GM20000 (cell line): ENCODE measurements at regions not wholly inside any gene's neighbourhood (a gene's known extent, or its start where the extent isn't known, plus 50 kb on each side); places are given as distances from the start of the nearest gene placed in this dataset.

ENCODE experiments used
- DNase-seq: peaks from one replicate; pipeline ENCODE4 v3.0.0; 2012; ENCODE audit warnings: low spot score
- TF ChIP-seq, protein P1 (sequence below): IDR thresholded peaks from 2 replicates; pipeline ENCODE4 v1.5.1; 2012; ENCODE audit warnings: mild to moderate bottlenecking, control low read depth; ENCODE audit errors: extremely low read depth, missing control alignments

DNA sequence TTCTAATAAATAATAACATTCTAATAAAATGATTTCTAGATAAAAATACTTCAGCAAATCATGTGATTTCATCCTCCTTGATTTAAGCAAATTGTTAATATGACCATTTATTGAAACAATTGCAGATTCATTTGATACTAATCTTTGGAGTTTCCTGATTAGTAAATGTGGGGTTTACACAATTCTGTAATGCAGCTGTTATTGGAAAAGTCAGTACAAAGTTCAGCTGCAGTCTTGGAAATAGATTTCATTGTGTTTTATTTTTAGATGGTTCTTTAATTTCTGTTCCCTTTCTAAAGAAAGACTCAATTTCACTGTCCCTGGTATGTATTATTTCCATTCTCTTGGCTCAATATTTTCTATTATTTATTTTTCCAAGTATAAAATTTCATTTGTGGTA lies 342.0 kb downstream of the TBC1D32 start:
- TF ChIP-seq, protein P1, sequence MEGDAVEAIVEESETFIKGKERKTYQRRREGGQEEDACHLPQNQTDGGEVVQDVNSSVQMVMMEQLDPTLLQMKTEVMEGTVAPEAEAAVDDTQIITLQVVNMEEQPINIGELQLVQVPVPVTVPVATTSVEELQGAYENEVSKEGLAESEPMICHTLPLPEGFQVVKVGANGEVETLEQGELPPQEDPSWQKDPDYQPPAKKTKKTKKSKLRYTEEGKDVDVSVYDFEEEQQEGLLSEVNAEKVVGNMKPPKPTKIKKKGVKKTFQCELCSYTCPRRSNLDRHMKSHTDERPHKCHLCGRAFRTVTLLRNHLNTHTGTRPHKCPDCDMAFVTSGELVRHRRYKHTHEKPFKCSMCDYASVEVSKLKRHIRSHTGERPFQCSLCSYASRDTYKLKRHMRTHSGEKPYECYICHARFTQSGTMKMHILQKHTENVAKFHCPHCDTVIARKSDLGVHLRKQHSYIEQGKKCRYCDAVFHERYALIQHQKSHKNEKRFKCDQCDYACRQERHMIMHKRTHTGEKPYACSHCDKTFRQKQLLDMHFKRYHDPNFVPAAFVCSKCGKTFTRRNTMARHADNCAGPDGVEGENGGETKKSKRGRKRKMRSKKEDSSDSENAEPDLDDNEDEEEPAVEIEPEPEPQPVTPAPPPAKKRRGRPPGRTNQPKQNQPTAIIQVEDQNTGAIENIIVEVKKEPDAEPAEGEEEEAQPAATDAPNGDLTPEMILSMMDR, result no peak
- DNase-seq, result no peak

DNA sequence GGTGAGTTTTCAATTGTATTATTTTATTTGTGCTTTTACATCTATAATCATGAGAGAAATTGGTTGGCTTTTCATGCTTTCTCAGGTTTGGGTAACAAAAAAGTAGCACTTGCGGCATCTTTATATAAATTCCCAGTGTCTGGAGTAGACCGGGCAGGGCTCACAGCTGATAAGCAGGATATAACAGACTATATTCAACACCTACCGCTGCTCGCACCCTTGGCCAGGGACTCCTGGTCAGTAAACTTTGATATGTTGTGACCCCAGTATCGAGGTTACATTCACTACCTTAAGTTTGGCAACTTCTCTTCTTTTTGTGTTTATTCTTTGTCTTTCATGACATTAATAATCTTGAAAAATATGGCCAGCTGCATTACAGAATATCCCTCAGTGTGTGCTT lies 343.4 kb downstream of the TBC1D32 start:
- DNase-seq, result no peak
- TF ChIP-seq, protein P1, result no peak

DNA sequence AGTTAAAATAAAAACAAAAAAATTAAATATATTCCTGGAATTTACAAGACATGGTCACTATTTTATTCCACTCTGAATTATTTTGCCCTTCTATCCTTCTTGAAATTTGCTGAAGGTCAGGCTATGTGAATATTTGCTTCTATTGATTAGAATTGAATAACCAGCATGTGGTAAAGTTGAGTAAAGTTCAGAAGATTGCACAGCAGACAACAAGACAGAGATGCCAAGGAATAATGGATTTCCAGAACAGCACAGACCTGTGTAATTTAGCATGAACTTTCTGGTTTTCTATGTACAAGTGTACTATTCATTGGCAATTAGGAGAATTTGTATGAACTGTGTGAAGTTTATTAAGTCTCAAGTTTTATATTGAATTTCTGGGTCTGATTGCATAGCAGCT lies 352.4 kb downstream of the TBC1D32 start:
- no peak for DNase-seq
- TF ChIP-seq, protein P1, result no peak

DNA sequence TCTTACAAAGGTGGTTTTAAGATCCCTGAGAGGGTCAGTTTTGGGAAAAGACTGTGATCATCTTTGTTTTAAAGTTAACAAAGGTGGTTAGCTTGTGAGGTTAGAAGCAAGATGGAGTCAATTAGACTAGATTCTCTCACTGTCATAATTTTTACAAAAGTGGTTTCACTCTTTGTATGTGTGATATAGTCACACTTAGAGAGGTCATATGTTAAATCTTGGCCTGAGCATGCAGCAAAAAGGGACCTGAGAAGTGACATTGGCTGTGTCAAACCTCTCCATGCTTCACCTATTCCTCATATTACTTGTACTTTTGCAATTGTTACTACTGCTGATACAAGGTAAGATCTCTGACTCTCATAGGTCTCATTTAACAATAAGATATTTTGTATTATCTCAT lies 368.0 kb downstream of the TBC1D32 start:
- TF ChIP-seq, protein P1, result no peak
- DNase-seq, result no peak

DNA sequence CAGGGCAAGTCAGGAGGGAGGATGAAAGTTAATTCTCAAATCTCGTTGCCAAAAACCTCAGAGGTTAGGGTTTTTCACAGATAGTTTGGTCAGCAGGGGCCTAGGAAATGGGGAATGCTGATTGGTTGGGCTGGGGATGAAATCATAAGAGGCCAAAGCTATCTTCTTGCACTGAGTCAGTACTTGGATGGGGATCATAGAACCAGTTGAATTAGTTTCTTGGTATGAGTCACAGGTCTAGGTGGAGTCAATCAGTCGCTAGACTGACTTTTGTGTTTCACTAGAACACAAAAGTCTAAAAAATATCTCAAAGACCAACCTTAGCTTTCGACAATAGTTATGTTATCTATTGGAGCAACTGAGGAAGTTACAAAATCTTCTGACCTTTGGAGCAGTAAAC lies 368.5 kb downstream of the TBC1D32 start:
- TF ChIP-seq, protein P1, result no peak
- DNase-seq, result no peak

DNA sequence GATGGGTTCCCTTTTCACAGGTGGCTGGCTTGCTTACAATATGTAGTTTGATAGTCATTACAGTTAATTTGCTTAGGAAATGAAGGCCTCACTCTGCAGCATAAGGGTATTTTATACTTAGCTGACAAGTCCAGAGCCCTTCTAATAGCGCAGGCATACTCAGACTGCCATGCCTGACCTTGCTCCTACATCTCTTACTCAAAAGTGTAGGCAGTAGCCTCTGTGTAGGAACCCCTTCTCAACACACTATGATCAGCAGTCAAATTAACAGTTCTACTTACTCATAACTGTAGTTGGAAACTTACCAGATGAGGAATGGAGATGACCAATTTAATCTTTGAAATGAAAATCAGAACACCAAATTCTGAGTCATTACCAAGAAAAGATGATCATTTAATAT lies 373.5 kb downstream of the TBC1D32 start:
- DNase-seq, result no peak

DNA sequence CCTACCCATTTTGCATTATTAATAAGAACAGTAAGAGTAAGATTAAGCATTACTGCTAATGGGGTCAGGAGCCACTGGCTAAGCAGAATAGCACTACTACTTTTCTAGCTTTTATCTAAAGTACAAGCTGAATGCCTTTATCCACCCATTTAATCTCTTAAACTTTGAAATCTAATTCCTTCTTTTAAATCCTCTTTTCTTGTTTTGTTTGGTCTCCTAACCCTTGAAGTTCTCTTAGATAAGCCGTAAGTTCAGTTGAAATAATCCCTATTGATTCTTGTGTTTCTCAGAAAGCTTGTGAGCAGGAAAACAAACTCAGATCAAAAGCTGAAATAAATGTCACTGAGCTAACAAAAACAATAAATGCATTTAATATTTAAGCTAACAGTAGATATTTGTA lies 380.2 kb downstream of the TBC1D32 start:
- no peak for DNase-seq
- TF ChIP-seq, protein P1, result no peak

More for the DNA sequence above, 373.5 kb downstream of the TBC1D32 start:
- TF ChIP-seq, protein P1, result no peak
